Breast epithelium (tissue), 3 donors: ENCODE measurements at regions not wholly inside any gene's neighbourhood (a gene's known extent, or its start where the extent isn't known, plus 50 kb on each side); places are given as distances from the start of the nearest gene placed in this dataset.
"Not testable (repeated sequence)": the region's sequence is repeated elsewhere in the genome, so short reads cannot be mapped to it uniquely, and the experiment has no call there.

Experiments used
- POLR2A ChIP-seq: fragments of 450-650 bp; IDR thresholded peaks from one replicate; pipeline ENCODE4 v1.6.1; 2016; ENCODE audit warnings: antibody characterized with exemption, mild to moderate bottlenecking, moderate library complexity
- TF ChIP-seq, protein P1 (sequence below), 3 donors: fragments of 450-650 bp; IDR thresholded peaks; one replicate each; pipeline ENCODE4 v1.5.1; 2016 to 2017; ENCODE audit warnings: antibody characterized with exemption in 3 of 3, mild to moderate bottlenecking in 3 of 3, moderate library complexity in 3 of 3

- not testable (repeated sequence) for TF ChIP-seq POLR2A
- TF ChIP-seq, protein P1, sequence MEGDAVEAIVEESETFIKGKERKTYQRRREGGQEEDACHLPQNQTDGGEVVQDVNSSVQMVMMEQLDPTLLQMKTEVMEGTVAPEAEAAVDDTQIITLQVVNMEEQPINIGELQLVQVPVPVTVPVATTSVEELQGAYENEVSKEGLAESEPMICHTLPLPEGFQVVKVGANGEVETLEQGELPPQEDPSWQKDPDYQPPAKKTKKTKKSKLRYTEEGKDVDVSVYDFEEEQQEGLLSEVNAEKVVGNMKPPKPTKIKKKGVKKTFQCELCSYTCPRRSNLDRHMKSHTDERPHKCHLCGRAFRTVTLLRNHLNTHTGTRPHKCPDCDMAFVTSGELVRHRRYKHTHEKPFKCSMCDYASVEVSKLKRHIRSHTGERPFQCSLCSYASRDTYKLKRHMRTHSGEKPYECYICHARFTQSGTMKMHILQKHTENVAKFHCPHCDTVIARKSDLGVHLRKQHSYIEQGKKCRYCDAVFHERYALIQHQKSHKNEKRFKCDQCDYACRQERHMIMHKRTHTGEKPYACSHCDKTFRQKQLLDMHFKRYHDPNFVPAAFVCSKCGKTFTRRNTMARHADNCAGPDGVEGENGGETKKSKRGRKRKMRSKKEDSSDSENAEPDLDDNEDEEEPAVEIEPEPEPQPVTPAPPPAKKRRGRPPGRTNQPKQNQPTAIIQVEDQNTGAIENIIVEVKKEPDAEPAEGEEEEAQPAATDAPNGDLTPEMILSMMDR (IDR thresholded peaks at IDR 0.05), result not testable (repeated sequence)
These were observed 112.0 kb upstream of the NDST3 start for GRCh38 chr4:117922311-117922710.
